Gastrocnemius medialis (tissue), 4 donors: ENCODE measurements at regions not wholly inside any gene's neighbourhood (a gene's known extent, or its start where the extent isn't known, plus 50 kb on each side); places are given as distances from the start of the nearest gene placed in this dataset.
"Not testable (repeated sequence)": the region's sequence is repeated elsewhere in the genome, so short reads cannot be mapped to it uniquely, and the experiment has no call there.

Experiments
- CTCF ChIP-seq, 5 experiments: fragments of 450-650 bp in 3 of 5; fragments of 200-600 bp in 2 of 5; sonication (generic) in 2 of 5; IDR thresholded peaks in 4 of 5; conservative IDR thresholded peaks in 1 of 5; 1 replicate in 4 of 5; 2 replicates in 1 of 5; pipeline ENCODE4 v1.5.1; 2016 to 2019; ENCODE audit warnings: antibody characterized with exemption in 5 of 5, mild to moderate bottlenecking in 3 of 5, moderate library complexity in 3 of 5
- POLR2A ChIP-seq, 2 donors: fragments of 450-650 bp; IDR thresholded peaks; one replicate each; pipeline ENCODE4 v1.6.1; 2017; ENCODE audit warnings: antibody characterized with exemption in 2 of 2, mild to moderate bottlenecking in 2 of 2, moderate library complexity in 2 of 2

GRCh38 chr14:106359157-106359887 lies 832.9 kb downstream of the TMEM121 start:
- TF ChIP-seq CTCF (IDR thresholded peaks at IDR 0.05 in 4 of 5, conservative IDR thresholded peaks at IDR 0.05 in 1 of 5); POLR2A (IDR thresholded peaks at IDR 0.05): not testable (repeated sequence)
